ENCODE measurements at regions not wholly inside any gene's neighbourhood (a gene's known extent, or its start where the extent isn't known, plus 50 kb on each side); places are given as distances from the start of the nearest gene placed in this dataset.

DNA sequence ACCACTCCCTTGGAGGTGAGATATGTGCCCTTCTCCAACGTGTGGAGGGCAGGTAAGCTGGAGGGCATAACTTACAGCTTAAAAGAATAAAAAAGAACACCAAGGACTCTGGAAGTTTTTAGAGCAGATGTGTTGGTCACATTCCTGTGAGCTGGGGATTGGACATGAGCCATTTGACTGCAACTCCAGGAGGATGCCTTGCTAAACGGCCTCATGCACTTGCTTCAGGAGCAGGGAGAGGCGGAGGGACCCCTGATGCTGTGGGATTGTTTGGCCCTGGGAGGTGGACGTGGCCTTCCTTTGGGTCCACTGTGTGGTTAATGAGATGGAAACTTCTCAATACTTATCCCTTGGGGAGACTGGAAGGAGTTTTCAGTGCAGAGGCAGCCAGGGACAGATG is 185.6 kb downstream of the RHOU start:
- H3K4me3 ChIP-seq (ENCODE audit: low read length) = no peak overlapping the region
- H4K20me1 ChIP-seq (ENCODE audit: insufficient read depth, low read length) = no peaks in the 10 kb centered on the region

DNA sequence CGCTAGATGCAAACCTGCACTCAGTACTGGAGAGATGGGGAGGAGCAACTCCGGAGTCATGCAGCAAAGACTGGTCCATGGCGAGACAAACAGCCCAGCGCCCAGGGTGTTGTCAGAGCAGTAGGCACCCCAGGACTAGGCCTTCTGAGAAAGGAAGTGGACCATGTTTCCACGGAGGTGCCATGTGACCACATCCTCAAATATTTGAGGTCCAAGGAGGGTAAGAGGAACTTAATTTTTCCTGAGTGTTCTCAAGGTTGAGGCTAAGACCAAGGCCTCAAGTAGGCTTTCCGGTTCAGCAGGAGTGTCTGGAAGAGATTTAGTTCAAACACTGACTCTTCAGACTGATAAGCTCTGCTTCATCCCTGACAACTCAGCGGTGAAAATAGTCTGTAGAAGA is 186.2 kb downstream of the RHOU start:
- Histone ChIP-seq H3K9me3 (replicated peaks; ENCODE audit: insufficient read depth, low read length) (no peaks in the 10 kb centered on the region), H4K20me1 (ENCODE audit: insufficient read depth, low read length) (no peaks in the 10 kb centered on the region), H3K9me2 (replicated peaks; ENCODE audit: insufficient read depth, low read length) (no peaks in the 10 kb centered on the region), H3K4me2 (ENCODE audit: low read depth, low read length) (no peak overlapping the region), H3K27ac (ENCODE audit: low read length) (no peak overlapping the region), H3F3A (ENCODE audit: insufficient read depth, low read length) (no peaks in the 10 kb centered on the region), H2AFZ (ENCODE audit: low read length) (no peak overlapping the region), H3K79me2 (ENCODE audit: low read length) (no peaks in the 10 kb centered on the region), H3K27me3 (replicated peaks; ENCODE audit: insufficient read depth, low read length) (no peaks in the 10 kb centered on the region), H3K9ac (ENCODE audit: low read length) (no peak overlapping the region), H3K36me3 (replicated peaks; ENCODE audit: insufficient read depth, low read length) (no peaks in the 10 kb centered on the region), H3K4me1 (ENCODE audit: low read length) (no peaks in the 10 kb centered on the region), H3K4me3 (ENCODE audit: low read length) (no peak overlapping the region)
- DNase-seq = no peak
- no peak for TF ChIP-seq EZH2phosphoT487 (IDR thresholded peaks at IDR 0.05; ENCODE audit: low read length)
- TF ChIP-seq, protein P1, sequence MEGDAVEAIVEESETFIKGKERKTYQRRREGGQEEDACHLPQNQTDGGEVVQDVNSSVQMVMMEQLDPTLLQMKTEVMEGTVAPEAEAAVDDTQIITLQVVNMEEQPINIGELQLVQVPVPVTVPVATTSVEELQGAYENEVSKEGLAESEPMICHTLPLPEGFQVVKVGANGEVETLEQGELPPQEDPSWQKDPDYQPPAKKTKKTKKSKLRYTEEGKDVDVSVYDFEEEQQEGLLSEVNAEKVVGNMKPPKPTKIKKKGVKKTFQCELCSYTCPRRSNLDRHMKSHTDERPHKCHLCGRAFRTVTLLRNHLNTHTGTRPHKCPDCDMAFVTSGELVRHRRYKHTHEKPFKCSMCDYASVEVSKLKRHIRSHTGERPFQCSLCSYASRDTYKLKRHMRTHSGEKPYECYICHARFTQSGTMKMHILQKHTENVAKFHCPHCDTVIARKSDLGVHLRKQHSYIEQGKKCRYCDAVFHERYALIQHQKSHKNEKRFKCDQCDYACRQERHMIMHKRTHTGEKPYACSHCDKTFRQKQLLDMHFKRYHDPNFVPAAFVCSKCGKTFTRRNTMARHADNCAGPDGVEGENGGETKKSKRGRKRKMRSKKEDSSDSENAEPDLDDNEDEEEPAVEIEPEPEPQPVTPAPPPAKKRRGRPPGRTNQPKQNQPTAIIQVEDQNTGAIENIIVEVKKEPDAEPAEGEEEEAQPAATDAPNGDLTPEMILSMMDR (IDR thresholded peaks at IDR 0.05; ENCODE audit: low read length) = no peak
- TF ChIP-seq EZH2 (optimal IDR thresholded peaks at IDR 0.05; ENCODE audit: low read depth, low read length) = no peak

More for the DNA sequence above, 185.6 kb downstream of the RHOU start:
- H3K27me3 ChIP-seq (replicated peaks; ENCODE audit: insufficient read depth, low read length) = no peaks in the 10 kb centered on the region
- H3K27ac ChIP-seq (ENCODE audit: low read length) = no peak overlapping the region
- no peaks in the 10 kb centered on the region for H3F3A ChIP-seq (ENCODE audit: insufficient read depth, low read length)
- no peak for DNase-seq
- no peaks in the 10 kb centered on the region for H3K9me2 ChIP-seq (replicated peaks; ENCODE audit: insufficient read depth, low read length)
- no peak overlapping the region for H3K4me2 ChIP-seq (ENCODE audit: low read depth, low read length)
- no peak overlapping the region for H2AFZ ChIP-seq (ENCODE audit: low read length)
- no peaks in the 10 kb centered on the region for H3K9me3 ChIP-seq (replicated peaks; ENCODE audit: insufficient read depth, low read length)
- no peaks in the 10 kb centered on the region for H3K36me3 ChIP-seq (replicated peaks; ENCODE audit: insufficient read depth, low read length)
- no peak for TF ChIP-seq EZH2phosphoT487 (IDR thresholded peaks at IDR 0.05; ENCODE audit: low read length)
- TF ChIP-seq, protein P1 (IDR thresholded peaks at IDR 0.05; ENCODE audit: low read length) = no peak
- TF ChIP-seq EZH2 (optimal IDR thresholded peaks at IDR 0.05; ENCODE audit: low read depth, low read length) = no peak
- no peaks in the 10 kb centered on the region for H3K79me2 ChIP-seq (ENCODE audit: low read length)
- no peaks in the 10 kb centered on the region for H3K4me1 ChIP-seq (ENCODE audit: low read length)
- H3K9ac ChIP-seq (ENCODE audit: low read length) = no peak overlapping the region

DNA sequence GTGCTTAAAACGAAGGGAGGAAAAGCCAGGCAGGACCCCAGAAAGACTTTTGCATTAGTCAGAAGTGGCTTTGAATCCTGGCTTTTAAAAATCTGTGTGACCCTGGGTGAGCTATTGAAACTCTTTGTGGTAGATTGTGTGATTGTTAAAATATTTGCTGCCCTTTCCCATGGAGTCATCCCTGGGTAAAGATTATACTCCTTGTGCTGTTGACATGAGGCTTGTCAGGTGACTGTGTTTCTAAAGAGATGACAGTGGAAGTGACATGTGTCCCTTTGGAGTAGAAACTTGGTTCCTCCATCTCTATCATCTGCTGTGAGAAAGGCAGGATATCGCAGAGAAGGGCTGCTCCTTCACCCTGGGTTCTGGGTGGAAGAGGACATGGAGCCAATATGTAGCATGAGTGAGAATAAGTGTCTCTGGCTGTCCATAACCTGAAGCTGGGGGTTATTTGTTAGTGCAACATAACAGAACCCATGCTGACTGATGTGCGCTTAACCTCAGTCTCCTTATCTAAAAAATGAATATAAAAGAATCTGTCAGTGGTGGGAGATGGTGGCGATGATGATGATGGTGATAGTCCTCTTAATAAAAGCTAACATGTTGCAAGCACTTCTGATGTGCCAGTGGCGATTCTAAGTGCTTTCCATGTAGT is 187.6 kb downstream of the RHOU start:
- no peak overlapping the region for H3K4me3 ChIP-seq (ENCODE audit: low read length)
- no peak for DNase-seq
- H3K9me3 ChIP-seq (replicated peaks; ENCODE audit: insufficient read depth, low read length) = no peaks in the 10 kb centered on the region
- H3K27me3 ChIP-seq (replicated peaks; ENCODE audit: insufficient read depth, low read length) = no peaks in the 10 kb centered on the region
- no peak overlapping the region for H2AFZ ChIP-seq (ENCODE audit: low read length)
- no peak overlapping the region for H3K4me2 ChIP-seq (ENCODE audit: low read depth, low read length)
- no peaks in the 10 kb centered on the region for H3K4me1 ChIP-seq (ENCODE audit: low read length)
- H4K20me1 ChIP-seq (ENCODE audit: insufficient read depth, low read length) = no peaks in the 10 kb centered on the region
- H3K79me2 ChIP-seq (ENCODE audit: low read length) = no peaks in the 10 kb centered on the region
- no peaks in the 10 kb centered on the region for H3K36me3 ChIP-seq (replicated peaks; ENCODE audit: insufficient read depth, low read length)
- no peak overlapping the region for H3K9ac ChIP-seq (ENCODE audit: low read length)
- no peak overlapping the region for H3K27ac ChIP-seq (ENCODE audit: low read length)
- H3F3A ChIP-seq (ENCODE audit: insufficient read depth, low read length) = no peaks in the 10 kb centered on the region
- H3K9me2 ChIP-seq (replicated peaks; ENCODE audit: insufficient read depth, low read length) = no peaks in the 10 kb centered on the region
- TF ChIP-seq, protein P1 (IDR thresholded peaks at IDR 0.05; ENCODE audit: low read length) = no peak
- TF ChIP-seq EZH2 (optimal IDR thresholded peaks at IDR 0.05; ENCODE audit: low read depth, low read length) (no peak), EZH2phosphoT487 (IDR thresholded peaks at IDR 0.05; ENCODE audit: low read length) (no peak)
